ENCODE measurements at regions not wholly inside any gene's neighbourhood (a gene's known extent, or its start where the extent isn't known, plus 50 kb on each side); places are given as distances from the start of the nearest gene placed in this dataset.

DNA sequence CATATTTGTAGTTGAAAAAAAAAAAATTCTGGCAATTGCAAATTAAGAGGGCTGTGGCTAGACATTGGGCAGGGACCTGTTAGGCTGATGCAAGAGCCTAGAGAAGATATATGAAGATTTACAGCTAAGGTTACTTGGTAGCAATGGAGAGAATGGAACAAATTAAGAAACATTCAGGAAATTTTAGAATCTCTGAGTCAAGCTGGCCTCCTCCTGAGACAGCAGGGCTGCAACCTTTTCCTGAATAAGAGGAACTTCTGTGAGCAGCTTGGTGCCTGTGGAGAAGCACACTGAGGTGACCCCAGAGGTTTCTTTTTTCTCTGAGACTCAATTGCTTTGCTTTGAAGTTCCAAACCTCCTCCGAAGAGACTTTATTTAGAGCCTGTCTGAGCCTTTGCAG is 118.6 kb upstream of the LRATD1 start:
- no peak for DNase-seq

DNA sequence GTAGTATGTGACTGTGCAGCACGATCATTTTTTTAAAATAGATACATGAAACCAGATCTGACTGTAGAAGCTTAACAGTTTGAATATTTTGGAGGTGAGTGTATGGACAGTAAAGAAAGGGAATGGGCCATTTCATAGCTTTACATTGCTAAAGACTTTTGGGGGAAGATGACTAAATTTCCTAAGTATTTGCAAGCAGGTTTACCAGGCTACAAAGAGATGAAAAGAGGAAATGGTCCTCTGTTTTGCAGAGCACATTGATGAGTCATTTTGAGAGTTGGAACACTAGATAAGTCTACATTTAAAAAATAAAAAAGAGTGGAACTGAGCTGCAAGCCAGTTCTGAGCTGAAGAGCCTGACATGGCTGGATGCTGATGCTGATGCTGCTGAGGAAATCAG is 115.7 kb upstream of the LRATD1 start:
- DNase-seq: no peak

DNA sequence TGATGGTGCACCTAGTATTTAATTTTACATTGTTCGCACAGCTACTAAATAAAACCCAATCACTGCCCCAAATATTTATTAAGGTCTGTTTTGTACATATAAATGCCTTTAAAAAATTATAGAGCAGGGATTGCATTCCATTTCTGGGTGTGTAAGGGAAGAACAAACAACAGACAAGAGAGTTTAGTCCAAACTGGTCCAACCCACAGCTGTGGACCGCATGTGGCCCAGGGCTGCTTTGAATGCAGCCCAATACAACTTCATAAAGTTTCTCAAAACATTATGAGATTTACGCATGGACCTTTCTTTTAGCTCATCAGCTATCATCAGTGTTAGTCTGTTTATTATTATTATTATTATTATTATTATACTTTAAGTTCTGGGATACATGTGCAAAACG is 114.8 kb upstream of the LRATD1 start:
- no peak for DNase-seq

DNA sequence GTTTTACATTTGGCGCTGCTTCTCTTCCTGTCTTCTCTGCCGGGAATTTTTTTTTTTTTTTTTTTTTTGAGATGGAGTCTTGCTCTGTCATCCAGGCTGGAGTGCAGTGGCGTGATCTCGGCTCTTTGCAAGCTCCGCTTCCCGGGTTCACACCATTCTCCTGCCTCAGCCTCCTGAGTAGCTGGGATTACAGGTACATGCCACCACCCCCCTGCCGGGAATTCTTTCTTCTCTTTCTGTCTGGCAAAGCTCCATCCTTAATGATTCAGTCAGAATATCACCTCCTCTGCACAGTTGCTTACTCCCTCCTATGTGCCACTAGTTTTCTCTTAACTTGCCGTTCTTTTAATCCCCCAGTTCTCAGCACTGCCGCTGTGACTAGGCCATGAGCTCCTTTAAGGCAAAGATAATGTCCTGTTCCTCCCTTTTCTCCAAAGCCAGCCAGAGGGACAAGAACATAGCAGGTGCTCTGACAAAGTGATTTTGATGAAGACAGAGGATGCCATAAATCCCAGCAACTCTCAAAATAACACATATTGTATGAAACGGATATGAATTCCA is 112.1 kb upstream of the LRATD1 start:
- no peak for DNase-seq

DNA sequence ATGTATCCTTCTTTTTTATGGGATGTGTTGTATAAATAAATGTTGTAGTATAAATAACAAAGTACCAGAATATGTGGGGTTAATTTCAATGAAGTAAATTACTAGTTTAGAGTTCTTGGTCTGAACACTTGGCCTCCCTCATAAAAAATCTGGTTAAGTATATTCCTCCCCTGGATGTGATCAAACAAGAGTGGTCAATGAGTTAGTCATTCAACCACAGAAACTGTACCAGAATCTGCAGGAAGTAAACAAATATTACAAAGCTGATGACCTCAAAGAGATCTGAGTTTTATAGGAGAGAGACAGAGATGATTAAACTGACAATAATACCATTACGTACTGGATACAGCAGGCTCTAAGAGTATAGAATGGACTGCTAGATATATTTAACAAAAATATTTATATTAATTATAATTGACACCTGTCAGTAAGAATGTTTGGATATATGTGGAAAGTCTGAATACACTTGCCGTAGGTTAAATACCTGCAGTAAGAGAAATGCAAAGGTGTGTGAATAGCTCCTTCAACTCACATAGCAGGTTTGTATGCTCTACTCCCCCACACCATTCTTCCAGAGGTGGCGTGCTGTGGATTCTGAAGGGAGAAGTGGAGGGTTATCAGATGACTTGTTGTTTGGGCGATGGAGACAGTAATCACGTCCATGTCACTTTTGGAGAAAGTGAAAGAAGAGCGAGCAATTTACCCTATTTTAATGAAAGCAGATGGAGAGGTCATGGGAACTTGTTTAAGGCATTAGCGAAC is 108.3 kb upstream of the LRATD1 start:
- DNase-seq: no peak

DNA sequence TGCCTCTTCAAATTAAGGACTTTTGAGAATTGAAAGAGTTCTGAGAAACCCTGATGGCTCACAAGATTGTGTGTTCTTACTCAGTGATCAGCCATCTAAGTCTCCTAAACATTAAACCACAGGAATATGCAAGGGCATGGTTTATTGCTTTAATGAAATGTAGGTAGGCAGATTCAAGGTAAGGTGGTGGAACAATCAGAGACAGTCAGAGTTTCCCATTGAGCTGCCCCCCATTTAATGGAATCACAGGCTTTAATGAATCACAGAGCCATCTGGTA is 107.8 kb upstream of the LRATD1 start:
- DNase-seq: no peak

DNA sequence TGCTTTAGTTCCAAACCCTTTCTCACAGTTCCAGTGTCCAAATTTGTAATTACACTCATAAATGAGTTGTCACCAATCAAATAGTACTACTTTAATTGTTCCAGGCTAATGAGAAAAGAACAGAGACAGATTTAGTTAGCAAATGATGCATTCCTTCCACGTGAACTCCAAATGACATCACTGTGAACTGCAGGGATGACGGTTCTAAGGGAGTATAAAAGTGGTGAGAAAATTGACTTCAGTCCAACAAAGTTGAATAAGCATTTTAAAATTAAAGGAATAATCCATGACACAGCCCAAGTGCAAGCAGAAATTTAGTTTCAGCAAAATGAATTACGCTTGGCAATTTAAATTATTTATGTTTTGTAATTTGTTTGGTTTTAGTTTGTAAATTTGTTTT is 102.0 kb upstream of the LRATD1 start:
- DNase-seq: no peak

DNA sequence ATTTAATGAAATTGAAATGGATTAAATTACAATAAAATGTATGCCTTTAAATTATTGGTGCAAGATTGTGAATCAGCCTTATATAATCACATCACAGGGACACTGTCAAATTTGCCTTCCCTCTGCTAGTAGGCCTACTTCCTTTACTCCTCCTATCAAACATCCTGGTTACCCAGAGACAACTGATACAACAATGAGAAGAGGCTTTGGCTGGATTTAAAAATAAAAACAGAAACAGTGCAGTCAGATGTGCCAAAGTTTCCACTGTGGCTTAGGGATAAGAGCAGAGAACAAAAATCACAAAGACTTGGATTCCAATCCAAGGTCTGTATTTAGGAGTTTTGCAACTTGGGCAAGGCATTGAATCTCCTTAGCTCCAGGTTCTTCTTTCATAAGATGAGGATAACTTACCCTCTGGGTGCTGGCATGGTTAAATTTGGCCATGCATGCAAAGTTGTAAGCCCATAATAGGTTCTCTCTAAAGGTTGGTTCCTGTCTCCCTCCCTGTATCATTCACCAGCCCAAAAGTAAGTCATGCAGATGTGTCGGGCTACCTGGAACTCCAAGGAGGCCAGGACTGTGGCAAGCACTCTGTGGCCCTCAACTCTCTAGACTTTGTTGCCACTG is 99.3 kb upstream of the LRATD1 start:
- no peak for DNase-seq

DNA sequence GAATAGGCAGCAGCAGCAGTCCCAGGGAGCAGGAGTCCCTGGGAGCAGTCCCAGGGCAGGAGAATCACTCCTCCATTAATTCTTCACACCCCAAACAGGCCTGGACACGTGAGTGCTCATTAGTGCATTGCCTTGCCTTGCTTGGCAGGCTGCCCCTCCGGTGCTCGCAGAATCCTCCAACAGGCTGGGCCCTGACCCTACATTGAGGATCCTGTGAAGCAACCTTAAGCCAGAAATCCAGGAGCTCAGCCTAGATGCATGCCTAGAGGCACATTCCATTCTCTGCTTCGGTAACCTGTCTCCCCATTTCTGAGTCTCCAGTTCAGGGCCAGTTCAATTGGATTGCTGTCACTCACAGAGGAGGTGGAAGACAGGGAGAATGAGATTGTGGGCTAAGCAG is 97.4 kb upstream of the LRATD1 start:
- no peak for DNase-seq

DNA sequence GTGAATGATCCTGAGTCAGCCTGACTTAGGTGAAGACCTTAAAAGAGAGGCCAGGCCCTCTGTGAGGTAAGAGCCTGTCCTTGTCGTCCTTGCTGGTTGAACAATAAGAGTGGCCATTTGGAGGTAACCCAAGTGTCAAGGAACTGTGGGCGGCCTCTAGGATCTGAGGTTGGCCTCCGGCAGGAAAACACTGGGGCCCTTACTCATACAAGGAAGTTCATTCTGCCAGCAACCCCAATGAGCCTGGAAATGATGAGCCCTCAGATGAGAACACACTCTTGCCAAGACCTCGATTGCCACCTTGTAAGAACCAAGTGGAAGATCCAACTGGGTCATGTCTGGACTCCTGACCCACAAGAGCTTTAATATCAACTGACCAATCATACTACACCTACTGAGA is 95.5 kb upstream of the LRATD1 start:
- DNase-seq: no peak

DNA sequence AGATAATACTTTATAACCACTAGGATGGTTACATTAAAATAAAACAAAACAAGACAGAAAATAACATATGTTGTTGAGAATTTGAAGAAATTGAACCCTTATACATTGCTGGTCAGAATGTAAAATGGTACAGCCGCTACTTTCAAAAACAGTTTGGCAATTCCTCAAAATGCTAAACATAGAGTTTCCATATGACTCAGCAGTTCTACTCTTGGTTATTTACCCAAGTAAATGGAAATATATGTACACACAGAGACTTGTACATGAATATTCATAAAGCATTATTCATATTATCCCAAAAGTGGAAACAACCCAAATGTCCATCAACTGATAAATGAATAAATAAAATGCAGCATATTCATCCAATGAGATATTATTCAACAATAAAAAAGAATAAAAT is 92.5 kb upstream of the LRATD1 start:
- DNase-seq: no peak

DNA sequence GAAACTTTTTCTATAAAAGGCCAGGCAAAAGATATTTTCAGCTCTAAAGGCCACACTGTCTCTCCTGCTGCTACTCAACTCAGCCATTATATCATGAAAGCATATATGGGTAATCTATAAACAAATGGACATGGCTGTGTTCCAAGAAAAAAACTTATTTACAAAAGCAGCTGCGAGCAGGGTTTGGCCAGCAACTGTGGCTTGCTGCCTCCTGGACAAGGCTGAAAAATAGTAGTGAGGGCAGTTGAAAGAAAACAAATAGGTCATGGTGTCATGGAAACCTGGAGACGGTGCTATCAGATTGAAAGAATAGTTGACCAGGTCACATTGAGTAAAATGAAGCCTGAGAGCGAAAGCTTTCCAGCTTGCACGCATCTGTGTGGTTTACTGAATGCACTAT is 89.2 kb upstream of the LRATD1 start:
- DNase-seq: no peak

DNA sequence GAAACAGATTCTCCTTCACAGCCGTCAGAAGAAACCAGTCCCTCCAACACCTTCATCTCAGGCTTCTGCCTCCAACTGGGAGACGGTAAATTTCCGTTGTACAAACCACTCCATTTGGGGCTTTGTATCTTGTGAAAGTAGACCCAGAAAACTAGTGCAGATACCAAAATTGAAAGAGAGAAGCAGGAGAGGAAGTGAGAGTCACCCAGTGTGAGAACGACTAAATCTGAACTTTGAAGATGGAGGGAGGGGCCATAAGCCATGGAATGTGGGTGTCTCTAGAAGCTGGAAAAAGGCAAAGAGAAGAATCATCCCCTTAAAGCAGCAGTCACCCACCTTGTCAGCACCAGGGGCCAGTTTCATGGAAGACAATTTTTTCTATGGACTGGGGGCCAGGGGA is 88.3 kb upstream of the LRATD1 start:
- DNase-seq: no peak

DNA sequence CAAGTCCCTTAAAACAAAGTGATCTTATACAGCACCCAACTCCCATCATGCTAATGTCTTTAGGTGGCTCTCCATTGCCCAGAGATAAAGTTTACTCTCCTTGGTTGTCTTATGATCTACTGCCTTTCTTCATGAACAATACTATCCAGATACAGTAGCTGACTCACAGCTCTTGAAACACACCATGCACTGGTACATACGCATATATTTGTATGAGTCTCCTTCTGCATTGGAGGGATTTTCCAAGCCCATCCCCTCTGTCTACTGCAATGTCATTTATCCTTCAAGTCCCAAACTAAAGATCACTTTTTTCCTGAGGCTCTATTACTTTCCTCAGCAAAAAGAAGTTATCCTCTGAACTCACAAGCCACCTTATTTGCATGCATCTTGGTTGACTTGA is 84.7 kb upstream of the LRATD1 start:
- no peak for DNase-seq

DNA sequence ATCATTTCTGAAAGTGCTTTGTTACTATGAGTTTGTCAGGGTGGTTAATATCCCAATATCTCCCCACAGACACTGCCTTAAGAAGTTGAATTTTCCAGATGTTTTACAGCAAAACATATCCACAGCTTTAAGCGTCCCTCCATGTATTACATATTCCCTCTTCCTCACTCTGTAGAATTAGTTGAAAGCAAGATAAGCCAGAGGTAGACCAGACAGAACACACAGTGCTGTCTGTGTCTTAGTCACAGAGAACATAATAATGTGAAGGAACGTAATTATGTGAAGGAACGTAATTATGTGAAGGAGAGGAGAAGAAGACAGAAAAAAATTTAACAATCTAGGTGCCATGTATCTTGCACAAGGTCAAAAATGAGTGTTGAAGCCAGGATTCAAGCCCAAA is 81.9 kb upstream of the LRATD1 start:
- no peak for DNase-seq

DNA sequence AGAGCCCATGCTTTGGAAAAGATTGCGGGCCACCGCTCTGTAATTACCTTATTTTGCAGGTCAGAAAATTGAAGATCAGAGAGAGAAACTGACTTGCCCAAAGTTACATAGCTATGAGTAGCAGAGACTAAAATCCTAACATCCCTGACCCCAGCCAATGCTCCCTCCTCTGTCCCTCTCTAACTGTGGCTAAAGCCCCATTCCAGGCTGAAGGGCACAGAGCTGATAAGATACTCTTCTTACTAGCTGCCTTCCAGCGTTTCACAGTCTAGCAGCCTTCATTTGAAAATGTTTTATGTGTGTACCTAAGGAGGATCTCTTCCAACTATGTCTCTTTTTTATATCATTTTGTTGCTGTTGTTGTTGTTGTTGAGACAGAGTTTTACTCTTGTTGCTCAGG is 81.4 kb upstream of the LRATD1 start:
- DNase-seq: no peak

DNA sequence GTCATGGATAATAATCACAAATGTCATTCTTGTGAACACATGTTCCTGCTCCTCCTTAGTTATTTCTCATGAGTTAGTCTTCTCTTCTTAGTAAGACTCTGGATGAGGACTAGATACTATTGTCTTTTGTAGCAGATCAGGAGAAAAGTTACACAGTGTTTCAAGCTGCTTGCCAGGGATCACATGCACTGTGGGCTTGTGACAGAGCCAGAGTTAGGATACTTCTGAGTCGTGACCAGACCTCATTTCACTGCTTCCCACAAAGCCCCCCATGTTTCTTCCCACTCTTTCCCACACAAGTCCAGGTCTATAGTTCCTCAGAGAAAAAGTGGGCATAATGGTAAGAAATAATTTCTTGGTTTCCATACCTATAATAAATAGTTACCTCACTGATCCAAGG is 80.2 kb upstream of the LRATD1 start:
- no peak for DNase-seq

DNA sequence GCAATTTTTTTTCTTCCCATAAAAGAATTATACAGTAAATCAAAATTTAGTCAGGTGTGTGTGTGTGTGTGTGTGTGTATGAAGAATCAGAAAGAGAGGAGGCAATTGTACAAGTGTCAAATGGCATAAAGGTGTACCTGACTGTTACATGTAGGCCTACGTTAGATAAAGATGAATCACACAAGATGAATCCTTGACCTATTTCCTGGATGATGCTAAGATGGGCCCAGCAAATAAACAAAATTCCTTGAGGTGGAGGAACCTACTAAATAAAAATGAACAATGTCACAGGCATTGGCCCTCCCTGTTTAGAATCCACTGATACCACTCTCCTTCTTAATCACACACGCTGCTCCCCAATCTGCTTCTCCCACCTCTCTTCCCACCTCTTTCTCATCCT is 79.7 kb upstream of the LRATD1 start:
- no peak for DNase-seq

DNA sequence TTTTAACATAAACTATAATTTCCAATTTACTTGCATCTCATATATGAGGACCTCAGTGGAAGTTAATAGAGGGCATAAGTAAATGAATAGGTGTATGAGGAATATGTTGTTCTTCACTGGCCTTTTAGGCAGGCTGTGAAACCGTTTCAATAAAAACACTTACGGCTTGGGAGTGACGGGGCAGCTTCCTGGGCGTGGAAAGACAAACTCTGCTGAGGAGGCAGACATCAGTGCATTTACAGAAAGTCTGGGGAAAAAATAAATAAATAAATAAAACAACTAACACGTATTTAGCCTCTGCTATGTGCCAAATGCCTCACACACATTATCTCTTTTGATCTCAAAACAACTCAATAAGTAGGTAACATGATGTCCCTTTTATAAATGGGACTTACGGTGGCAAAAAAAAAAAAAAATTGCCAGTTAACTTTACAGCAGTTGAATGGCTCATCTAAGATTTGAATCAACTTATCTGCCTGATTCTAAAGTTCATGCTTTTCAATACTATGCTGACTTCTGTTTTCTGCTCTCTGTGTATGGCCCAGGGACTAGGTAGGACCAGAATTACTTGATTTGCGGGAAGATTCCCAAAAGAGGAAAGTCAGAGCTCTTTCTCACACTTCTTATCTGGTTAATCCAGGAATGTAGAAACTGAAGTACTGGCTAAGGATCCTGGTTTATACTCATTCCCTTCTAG is 77.5 kb upstream of the LRATD1 start:
- DNase-seq: no peak

DNA sequence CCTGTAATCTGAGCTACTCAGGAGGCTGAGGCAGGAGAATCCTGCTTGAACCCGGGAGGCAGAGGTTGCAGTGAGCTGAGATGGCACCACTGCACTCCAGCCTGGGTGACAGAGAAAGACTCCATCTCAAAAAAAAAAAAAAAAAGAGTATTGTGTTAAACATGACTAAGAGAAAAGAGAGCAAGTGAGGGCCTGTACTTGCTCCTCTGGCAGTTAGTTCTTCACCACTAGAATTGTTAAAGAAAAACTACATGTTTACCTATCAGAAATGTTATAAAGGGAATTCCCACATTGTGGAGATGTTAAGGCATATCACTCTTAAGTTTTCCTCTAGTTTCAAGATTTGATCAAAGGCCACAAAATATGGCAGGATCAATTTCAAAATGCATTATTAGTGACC is 75.4 kb upstream of the LRATD1 start:
- DNase-seq: no peak

DNA sequence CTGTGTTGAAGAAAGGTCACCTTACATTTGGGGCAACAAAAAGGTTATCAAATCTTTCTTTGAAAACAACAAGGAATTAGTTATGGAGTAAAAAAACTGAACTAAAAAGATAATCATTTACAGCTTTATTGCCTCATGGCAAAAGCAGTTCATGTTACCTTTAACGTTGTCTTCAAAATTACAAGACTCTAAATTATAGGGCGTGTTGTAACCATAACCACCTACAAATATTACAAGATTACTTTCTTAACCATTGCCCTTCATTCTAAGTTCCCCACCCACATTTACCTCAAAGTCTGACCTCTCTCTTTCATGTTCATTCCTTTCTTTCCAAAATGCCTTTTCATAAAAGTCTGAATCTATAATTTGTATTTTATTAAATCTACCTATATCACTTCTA is 74.6 kb upstream of the LRATD1 start:
- no peak for DNase-seq

DNA sequence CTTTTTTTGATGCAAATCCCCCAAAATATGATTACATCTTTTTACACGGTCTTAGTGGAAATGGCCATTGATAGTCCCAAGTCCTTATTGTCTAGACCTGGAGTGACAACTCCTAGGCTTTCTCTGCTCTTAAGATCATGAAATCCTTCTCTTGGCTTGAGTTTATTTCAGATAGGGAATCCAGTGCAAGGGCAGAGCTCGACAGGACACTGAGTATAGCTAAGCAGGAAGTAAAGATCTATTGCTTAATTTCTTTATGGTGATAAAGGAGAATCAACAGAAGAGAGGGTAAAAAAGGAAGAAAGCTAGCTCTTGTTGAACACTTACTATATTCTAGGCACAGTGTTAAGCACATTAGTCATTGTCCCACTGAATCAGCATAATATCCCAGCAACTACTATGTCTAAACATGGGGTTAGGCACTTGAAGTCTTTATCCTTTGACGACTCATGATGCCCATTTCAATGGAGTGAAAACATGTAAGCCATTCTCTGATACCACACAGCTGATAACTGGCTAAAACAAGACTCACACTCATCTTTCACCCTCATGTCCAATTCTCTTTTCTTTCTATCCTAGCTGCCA is 74.1 kb upstream of the LRATD1 start:
- no peak for DNase-seq

DNA sequence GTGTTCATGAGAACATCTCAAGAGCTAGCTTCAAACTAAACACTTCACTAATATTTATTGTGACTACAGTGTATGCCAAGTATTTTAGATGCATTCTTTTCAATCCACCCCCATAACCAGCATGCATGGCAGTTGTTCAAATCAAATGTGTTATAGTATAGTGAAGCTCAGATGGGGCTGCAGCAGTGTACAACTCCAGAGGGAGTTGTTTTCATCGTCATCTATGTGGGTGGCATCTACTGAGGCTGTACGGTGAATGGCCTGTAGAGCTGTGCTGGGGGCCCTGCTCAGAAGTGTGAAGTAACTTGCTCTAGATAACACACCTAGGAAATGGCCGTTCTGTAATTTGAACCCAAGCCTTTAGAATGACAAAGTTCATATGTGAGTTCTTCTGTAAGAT is 71.8 kb upstream of the LRATD1 start:
- no peak for DNase-seq

DNA sequence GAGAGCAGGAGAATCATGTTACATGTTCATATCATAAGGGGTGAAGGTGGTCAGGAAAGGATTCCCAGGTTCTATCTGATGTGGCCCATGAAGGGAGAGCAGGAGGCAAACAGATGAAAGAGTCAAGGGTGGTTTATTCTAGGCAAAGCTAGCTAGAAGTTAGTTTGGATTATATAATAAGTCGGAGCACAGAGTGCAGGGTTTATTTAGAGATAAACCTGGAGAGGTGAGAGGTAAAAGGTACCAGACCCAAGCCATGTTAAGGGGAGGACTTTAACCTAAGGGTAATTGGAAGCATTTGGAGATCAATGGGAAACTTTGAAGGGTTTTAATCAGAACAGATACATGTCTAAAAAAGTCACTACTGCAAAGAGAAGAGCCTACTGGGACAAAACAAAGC is 69.2 kb upstream of the LRATD1 start:
- DNase-seq: no peak
